ENCODE measurements at regions not wholly inside any gene's neighbourhood (a gene's known extent, or its start where the extent isn't known, plus 50 kb on each side); places are given as distances from the start of the nearest gene placed in this dataset.

DNA sequence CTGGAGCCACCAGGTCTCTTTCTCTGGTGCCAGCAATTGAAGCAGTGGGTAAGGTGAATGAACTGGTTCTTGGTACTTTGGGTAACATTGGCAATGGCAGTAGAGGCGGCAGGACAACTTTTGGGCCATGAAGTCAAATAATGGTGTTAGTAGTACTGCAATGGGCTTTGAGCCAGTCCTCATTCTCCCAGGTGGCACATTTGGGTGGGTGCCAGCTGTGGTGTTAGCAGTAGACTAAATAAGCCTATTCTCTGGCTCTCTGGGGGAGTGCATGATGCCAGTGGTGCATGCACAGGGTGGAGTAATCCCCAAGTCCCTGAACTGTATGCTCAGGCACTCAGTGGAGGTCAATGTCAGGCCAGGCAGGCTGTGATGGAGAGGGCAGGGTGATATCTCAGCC, 120.2 kb upstream of the LRRTM4 start:
- Histone ChIP-seq H3K4me3 (ENCODE audit: low read length) (no peak overlapping the region), H2BK15ac (replicated peaks; ENCODE audit: low read depth) (no peak overlapping the region), H2AK5ac (ENCODE audit: low read length) (no peak overlapping the region), H3K79me1 (ENCODE audit: low read length) (no peaks in the 10 kb centered on the region), H2BK120ac (ENCODE audit: low read depth, low read length) (no peak overlapping the region), H3K9ac (ENCODE audit: low read length) (no peak overlapping the region), H3K79me2 (ENCODE audit: control insufficient read depth, insufficient read depth, low read length) (no peaks in the 10 kb centered on the region), H4K5ac (ENCODE audit: low read length) (no peak overlapping the region), H4K8ac (ENCODE audit: low read depth, low read length) (no peak overlapping the region), H3K36me3 (ENCODE audit: control insufficient read depth, insufficient read depth, low read length) (no peaks in the 10 kb centered on the region), H3K23ac (ENCODE audit: low read length) (no peak overlapping the region), H3K18ac (ENCODE audit: low read length) (no peak overlapping the region), H3K4me1 (ENCODE audit: control insufficient read depth, low read depth, low read length) (no peaks in the 10 kb centered on the region), H3K27ac (ENCODE audit: low read depth, low read length) (no peak overlapping the region), H3K4me2 (ENCODE audit: low read length) (no peak overlapping the region), H3K27me3 (ENCODE audit: insufficient read depth, low read length, poor library complexity) (no peaks in the 10 kb centered on the region), H2BK5ac (ENCODE audit: low read length) (no peak overlapping the region), H3K56ac (ENCODE audit: low read length) (no peak overlapping the region), H3K4ac (ENCODE audit: low read depth, low read length) (no peak overlapping the region)
- no CpG with 5 or more reads among the region's 1 CpG for WGBS (ENCODE audit: extremely low coverage, insufficient coverage, low lambda C conversion rate)
- DNase-seq, result no peak

DNA sequence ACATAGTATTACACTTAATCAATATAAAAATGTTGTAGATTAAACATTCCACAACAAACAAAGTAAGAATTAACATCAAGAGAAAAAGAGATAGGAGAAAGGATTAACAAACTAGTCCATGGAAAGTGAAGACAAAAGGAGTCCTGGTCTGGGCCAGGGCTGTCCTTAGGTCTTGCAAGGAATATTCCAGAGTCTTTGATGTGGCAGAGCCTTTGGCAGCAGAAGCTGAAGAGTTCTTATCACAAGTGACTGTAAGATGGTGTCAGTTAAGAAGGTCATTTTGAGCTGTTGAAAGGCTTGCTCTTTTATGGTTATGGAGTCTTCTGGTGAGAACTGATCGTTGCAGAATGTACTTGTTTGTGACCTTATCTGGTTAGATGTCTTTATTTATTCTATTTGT, 127.7 kb upstream of the LRRTM4 start:
- Histone ChIP-seq H3K4me2 (ENCODE audit: low read length) (no peak overlapping the region), H2BK120ac (ENCODE audit: low read depth, low read length) (no peak overlapping the region), H3K79me1 (ENCODE audit: low read length) (no peaks in the 10 kb centered on the region), H4K5ac (ENCODE audit: low read length) (no peak overlapping the region), H3K9ac (ENCODE audit: low read length) (no peak overlapping the region), H3K79me2 (ENCODE audit: control insufficient read depth, insufficient read depth, low read length) (no peaks in the 10 kb centered on the region), H3K4ac (ENCODE audit: low read depth, low read length) (no peak overlapping the region), H2BK5ac (ENCODE audit: low read length) (no peak overlapping the region), H3K4me3 (ENCODE audit: low read length) (no peak overlapping the region), H2AK5ac (ENCODE audit: low read length) (no peak overlapping the region), H3K36me3 (ENCODE audit: control insufficient read depth, insufficient read depth, low read length) (no peaks in the 10 kb centered on the region), H3K23ac (ENCODE audit: low read length) (no peak overlapping the region), H2BK15ac (replicated peaks; ENCODE audit: low read depth) (no peak overlapping the region), H3K4me1 (ENCODE audit: control insufficient read depth, low read depth, low read length) (no peaks in the 10 kb centered on the region), H3K56ac (ENCODE audit: low read length) (no peak overlapping the region), H4K8ac (ENCODE audit: low read depth, low read length) (no peak overlapping the region), H3K27ac (ENCODE audit: low read depth, low read length) (no peak overlapping the region), H3K27me3 (ENCODE audit: insufficient read depth, low read length, poor library complexity) (no peaks in the 10 kb centered on the region), H3K18ac (ENCODE audit: low read length) (no peak overlapping the region)
- no CpG with 5 or more reads among the region's 1 CpG for WGBS (ENCODE audit: extremely low coverage, insufficient coverage, low lambda C conversion rate)
- peak; percentile 87 for DNase-seq

DNA sequence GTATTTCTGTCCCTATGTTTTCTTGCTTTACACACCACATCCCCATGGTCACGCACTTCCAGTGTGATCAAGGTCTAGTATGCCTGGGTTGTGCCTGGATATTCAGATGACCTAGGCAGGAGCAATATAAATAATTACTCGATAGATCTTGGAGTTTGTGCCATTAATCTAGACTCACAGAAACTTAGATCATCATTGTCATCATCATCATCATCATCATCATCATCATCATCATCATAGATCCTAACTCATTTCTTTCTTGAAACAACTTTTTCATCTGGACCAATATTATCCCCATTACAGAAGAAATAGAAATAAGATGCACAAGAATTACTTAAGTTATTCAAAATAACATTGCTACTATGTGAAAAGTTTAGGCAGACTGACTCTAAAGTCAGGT, 130.3 kb upstream of the LRRTM4 start:
- no peak overlapping the region for H3K4me2 ChIP-seq (ENCODE audit: low read length)
- no peak overlapping the region for H3K4me3 ChIP-seq (ENCODE audit: low read length)
- H4K8ac ChIP-seq (ENCODE audit: low read depth, low read length), result no peak overlapping the region
- H3K79me1 ChIP-seq (ENCODE audit: low read length), result no peaks in the 10 kb centered on the region
- DNase-seq, result no peak
- no peak overlapping the region for H4K5ac ChIP-seq (ENCODE audit: low read length)
- no peak overlapping the region for H2BK15ac ChIP-seq (replicated peaks; ENCODE audit: low read depth)
- H3K18ac ChIP-seq (ENCODE audit: low read length), result no peak overlapping the region
- no CpG with 5 or more reads among the region's 2 CpGs for WGBS (ENCODE audit: extremely low coverage, insufficient coverage, low lambda C conversion rate)
- H3K79me2 ChIP-seq (ENCODE audit: control insufficient read depth, insufficient read depth, low read length), result no peaks in the 10 kb centered on the region
- no peaks in the 10 kb centered on the region for H3K27me3 ChIP-seq (ENCODE audit: insufficient read depth, low read length, poor library complexity)
- H3K4ac ChIP-seq (ENCODE audit: low read depth, low read length), result no peak overlapping the region
- no peaks in the 10 kb centered on the region for H3K36me3 ChIP-seq (ENCODE audit: control insufficient read depth, insufficient read depth, low read length)
- H3K23ac ChIP-seq (ENCODE audit: low read length), result no peak overlapping the region
- no peak overlapping the region for H2AK5ac ChIP-seq (ENCODE audit: low read length)
- H3K56ac ChIP-seq (ENCODE audit: low read length), result no peak overlapping the region
- H3K4me1 ChIP-seq (ENCODE audit: control insufficient read depth, low read depth, low read length), result no peaks in the 10 kb centered on the region
- no peak overlapping the region for H3K27ac ChIP-seq (ENCODE audit: low read depth, low read length)
- H2BK120ac ChIP-seq (ENCODE audit: low read depth, low read length), result no peak overlapping the region
- H3K9ac ChIP-seq (ENCODE audit: low read length), result no peak overlapping the region
- no peak overlapping the region for H2BK5ac ChIP-seq (ENCODE audit: low read length)

DNA sequence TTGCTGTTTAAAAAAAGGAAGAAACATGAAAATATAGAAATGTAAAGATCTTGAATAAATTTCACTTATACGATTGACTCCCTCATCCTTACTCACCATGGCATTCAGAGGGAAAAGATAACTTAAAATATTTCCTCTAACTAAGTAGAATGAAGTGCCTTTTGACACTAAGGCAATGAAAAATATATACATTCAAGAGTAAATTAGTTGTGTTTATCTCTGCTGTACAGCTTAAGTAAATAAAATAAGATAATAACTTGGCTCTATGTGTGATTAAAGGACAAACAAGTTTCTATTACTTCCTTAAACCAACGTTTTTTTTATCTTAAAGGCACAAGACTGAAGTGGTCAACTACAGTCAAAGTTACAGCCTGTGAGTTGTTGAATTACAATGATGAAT, 142.3 kb upstream of the LRRTM4 start:
- Histone ChIP-seq H4K5ac (ENCODE audit: low read length) (no peak overlapping the region), H2BK5ac (ENCODE audit: low read length) (no peak overlapping the region), H3K9ac (ENCODE audit: low read length) (no peak overlapping the region), H3K36me3 (ENCODE audit: control insufficient read depth, insufficient read depth, low read length) (no peaks in the 10 kb centered on the region), H3K4ac (ENCODE audit: low read depth, low read length) (no peak overlapping the region), H2AK5ac (ENCODE audit: low read length) (no peak overlapping the region), H3K4me2 (ENCODE audit: low read length) (no peak overlapping the region), H3K79me1 (ENCODE audit: low read length) (no peaks in the 10 kb centered on the region), H3K23ac (ENCODE audit: low read length) (no peak overlapping the region), H4K8ac (ENCODE audit: low read depth, low read length) (no peak overlapping the region), H3K4me1 (ENCODE audit: control insufficient read depth, low read depth, low read length) (no peaks in the 10 kb centered on the region), H3K79me2 (ENCODE audit: control insufficient read depth, insufficient read depth, low read length) (no peaks in the 10 kb centered on the region), H3K27ac (ENCODE audit: low read depth, low read length) (no peak overlapping the region), H2BK120ac (ENCODE audit: low read depth, low read length) (no peak overlapping the region), H3K27me3 (ENCODE audit: insufficient read depth, low read length, poor library complexity) (no peaks in the 10 kb centered on the region), H2BK15ac (replicated peaks; ENCODE audit: low read depth) (no peak overlapping the region), H3K56ac (ENCODE audit: low read length) (no peak overlapping the region), H3K18ac (ENCODE audit: low read length) (no peak overlapping the region), H3K4me3 (ENCODE audit: low read length) (no peak overlapping the region)
- no CpG with 5 or more reads among the region's 2 CpGs for WGBS (ENCODE audit: extremely low coverage, insufficient coverage, low lambda C conversion rate)
- no peak for DNase-seq

DNA sequence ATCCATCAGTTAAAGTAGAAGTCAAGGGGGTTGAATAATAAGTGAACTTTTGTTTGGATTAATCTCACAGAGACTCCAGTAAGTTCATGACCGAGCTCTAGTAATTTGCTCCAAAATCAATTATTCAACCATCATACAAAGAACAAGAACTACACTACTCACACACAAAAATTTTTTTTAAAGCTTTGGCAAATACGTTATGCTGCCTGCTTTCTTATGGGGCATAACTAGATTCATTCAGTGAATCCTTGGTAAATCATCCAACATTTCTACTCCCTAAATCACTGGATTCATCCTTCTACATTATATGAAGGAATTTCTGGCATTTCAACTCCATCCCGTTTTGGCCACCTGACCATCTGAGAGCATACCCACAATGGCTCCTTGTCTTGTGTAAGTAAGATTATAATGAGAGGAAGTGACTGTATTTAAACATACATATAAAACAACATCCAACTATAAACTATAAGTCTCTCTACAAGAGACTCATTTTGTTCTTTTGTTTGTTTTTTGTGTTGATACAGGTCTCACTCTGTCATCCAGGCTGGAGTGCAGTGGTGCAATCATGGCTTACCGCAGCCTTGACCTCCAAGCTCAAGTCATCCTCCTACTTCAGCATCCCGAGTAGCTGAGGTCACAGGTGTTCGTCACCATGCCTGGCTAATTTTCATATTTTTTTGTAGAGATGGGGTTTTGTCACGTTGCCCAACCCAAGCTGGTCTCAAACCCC, 144.2 kb upstream of the LRRTM4 start:
- Histone ChIP-seq H2AK5ac (ENCODE audit: low read length) (no peak overlapping the region), H3K79me2 (ENCODE audit: control insufficient read depth, insufficient read depth, low read length) (no peaks in the 10 kb centered on the region), H2BK120ac (ENCODE audit: low read depth, low read length) (no peak overlapping the region), H3K23ac (ENCODE audit: low read length) (no peak overlapping the region), H4K8ac (ENCODE audit: low read depth, low read length) (no peak overlapping the region), H3K79me1 (ENCODE audit: low read length) (no peaks in the 10 kb centered on the region), H3K56ac (ENCODE audit: low read length) (no peak overlapping the region), H3K4me2 (ENCODE audit: low read length) (no peak overlapping the region), H3K9ac (ENCODE audit: low read length) (no peak overlapping the region), H3K4me1 (ENCODE audit: control insufficient read depth, low read depth, low read length) (no peaks in the 10 kb centered on the region), H3K27ac (ENCODE audit: low read depth, low read length) (no peak overlapping the region), H2BK5ac (ENCODE audit: low read length) (no peak overlapping the region), H3K4me3 (ENCODE audit: low read length) (no peak overlapping the region), H2BK15ac (replicated peaks; ENCODE audit: low read depth) (no peak overlapping the region), H3K18ac (ENCODE audit: low read length) (no peak overlapping the region), H3K36me3 (ENCODE audit: control insufficient read depth, insufficient read depth, low read length) (no peaks in the 10 kb centered on the region), H3K27me3 (ENCODE audit: insufficient read depth, low read length, poor library complexity) (no peaks in the 10 kb centered on the region), H3K4ac (ENCODE audit: low read depth, low read length) (no peak overlapping the region), H4K5ac (ENCODE audit: low read length) (no peak overlapping the region)
- WGBS (ENCODE audit: extremely low coverage, insufficient coverage, low lambda C conversion rate), result no CpG with 5 or more reads among the region's 7 CpGs
- no peak for DNase-seq
